HEK293 (cell line): ENCODE measurements at regions not wholly inside any gene's neighbourhood (a gene's known extent, or its start where the extent isn't known, plus 50 kb on each side); places are given as distances from the start of the nearest gene placed in this dataset.

Experiments
- CTCF ChIA-PET: fragments of 350-600 bp; formaldehyde crosslinking; extraction: SDS; loops from one replicate; lab custom pipeline; 2021; ENCODE audit warnings: antibody characterized with exemption; lab: Yijun Ruan, JAX
- POLR2A ChIA-PET: fragments of 300-600 bp; formaldehyde crosslinking; extraction: SDS; loops from one replicate; lab custom pipeline; 2020; ENCODE audit warnings: antibody characterized with exemption, inconsistent platforms; lab: Yijun Ruan, JAX
- H3K27ac ChIP-seq: fragments of 200-500 bp; sonication (Bioruptor generic); 2 replicates; pipeline ENCODE4 v1.5.1; 2014; ENCODE audit warnings: low read depth, low read length, control low read depth, inconsistent platforms; ENCODE audit errors: extremely low read depth
- H3K36me3 ChIP-seq, 2 experiments: fragments of 200-500 bp in 1 of 2; sonication (Bioruptor generic) in 1 of 2; 1 replicate in 1 of 2; 2 replicates in 1 of 2; pipeline ENCODE4 v1.5.1; 2014 to 2017; ENCODE audit warnings: inconsistent platforms in 2 of 2, low read length in 2 of 2; ENCODE audit not compliant: control insufficient read depth in 2 of 2, insufficient read depth in 1 of 2
- H3K4me1 ChIP-seq: fragments of 200-500 bp; sonication (Bioruptor generic); 2 replicates; pipeline ENCODE4 v1.5.1; 2014; ENCODE audit warnings: mild to moderate bottlenecking, low read length, inconsistent platforms; ENCODE audit not compliant: control insufficient read depth, insufficient read depth
- H3K4me3 ChIP-seq: 2 replicates; pipeline ENCODE4 v1.5.1; 2011; ENCODE audit warnings: low read depth, mild to moderate bottlenecking, control low read depth, low read length, moderate library complexity
- H3K9me3 ChIP-seq: fragments of 200-500 bp; sonication (Bioruptor generic); 2 replicates; pipeline ENCODE4 v1.5.1; 2014; ENCODE audit warnings: low read depth, low read length, inconsistent platforms; ENCODE audit not compliant: control insufficient read depth, insufficient read depth
- GFI1B ChIP-seq: fragments of 450-650 bp; formaldehyde crosslinking; IDR thresholded peaks from 2 replicates; pipeline ENCODE4 v1.5.1; 2016; ENCODE audit warnings: missing biosample characterization, missing genetic modification characterization
- GLI2 ChIP-seq: fragments of 450-650 bp; formaldehyde crosslinking; IDR thresholded peaks from 2 replicates; pipeline ENCODE4; 2017; ENCODE audit warnings: missing biosample characterization, missing genetic modification characterization, low read depth, borderline replicate concordance
- PRDM2 ChIP-seq: fragments of 450-650 bp; formaldehyde crosslinking; IDR thresholded peaks from 2 replicates; pipeline ENCODE4 v1.5.1; 2016; ENCODE audit warnings: missing biosample characterization, missing genetic modification characterization, borderline replicate concordance
- REPIN1 ChIP-seq: fragments of 450-650 bp; formaldehyde crosslinking; IDR thresholded peaks from 2 replicates; pipeline ENCODE4 v1.5.1; 2017; ENCODE audit warnings: missing biosample characterization, missing genetic modification characterization, low read depth
- SALL2 ChIP-seq: fragments of 450-650 bp; formaldehyde crosslinking; IDR thresholded peaks from 2 replicates; pipeline ENCODE4 v1.5.0; 2017; ENCODE audit warnings: missing biosample characterization, mild to moderate bottlenecking, missing genetic modification characterization, borderline replicate concordance
- ZBTB17 ChIP-seq: fragments of 450-650 bp; formaldehyde crosslinking; IDR thresholded peaks from 2 replicates; pipeline ENCODE4 v1.5.1; 2016; ENCODE audit warnings: missing biosample characterization, missing genetic modification characterization
- ZNF169 ChIP-seq: fragments of 450-650 bp; formaldehyde crosslinking; IDR thresholded peaks from 2 replicates; pipeline ENCODE4 v1.5.1; 2016; ENCODE audit warnings: missing biosample characterization, missing genetic modification characterization
- ZNF184 ChIP-seq: fragments of 450-650 bp; IDR thresholded peaks from 2 replicates; pipeline ENCODE4 v1.5.1; 2018; ENCODE audit warnings: missing biosample characterization, mild to moderate bottlenecking, missing genetic modification characterization
- ZNF211 ChIP-seq: fragments of 450-650 bp; formaldehyde crosslinking; IDR thresholded peaks from 2 replicates; pipeline ENCODE4 v1.5.1; 2016; ENCODE audit warnings: low read depth, missing biosample characterization, missing genetic modification characterization
- ZNF274 ChIP-seq, 2 experiments: fragments of 200-500 bp in 1 of 2; fragments of 450-650 bp in 1 of 2; sonication (Bioruptor generic) in 1 of 2; formaldehyde crosslinking in 1 of 2; IDR thresholded peaks; 2 replicates each; pipeline versions ENCODE4 v1.5.1 to v1.6.1; 2014 to 2016; ENCODE audit warnings: borderline replicate concordance in 1 of 2, inconsistent platforms in 1 of 2, low read length in 1 of 2, missing biosample characterization in 1 of 2, missing genetic modification characterization in 1 of 2
- ZNF48 ChIP-seq: fragments of 450-650 bp; formaldehyde crosslinking; IDR thresholded peaks from 2 replicates; pipeline ENCODE4 v1.5.1; 2016; ENCODE audit warnings: missing biosample characterization, missing genetic modification characterization
- ZNF561 ChIP-seq: fragments of 450-650 bp; IDR thresholded peaks from 2 replicates; pipeline ENCODE4 v1.5.1; 2018; ENCODE audit warnings: missing biosample characterization, missing genetic modification characterization, borderline replicate concordance
- ZNF626 ChIP-seq: fragments of 450-650 bp; sonication (Bioruptor Pico); formaldehyde crosslinking; IDR thresholded peaks from 2 replicates; pipeline ENCODE4 v1.5.1; 2018; ENCODE audit warnings: missing biosample characterization, missing genetic modification characterization, inconsistent platforms
- ZNF701 ChIP-seq: fragments of 450-650 bp; formaldehyde crosslinking; IDR thresholded peaks from 2 replicates; pipeline ENCODE4 v1.5.1; 2016; ENCODE audit warnings: missing biosample characterization, missing genetic modification characterization
- ZNF707 ChIP-seq: fragments of 450-650 bp; formaldehyde crosslinking; IDR thresholded peaks from 2 replicates; pipeline ENCODE4 v1.5.1; 2016; ENCODE audit warnings: missing biosample characterization, missing genetic modification characterization
- TF ChIP-seq, protein P1 (sequence below): fragments of 450-650 bp; formaldehyde crosslinking; IDR thresholded peaks from 2 replicates; pipeline ENCODE4 v1.5.1; 2016; ENCODE audit warnings: missing biosample characterization, missing genetic modification characterization
- TF ChIP-seq, protein P2 (sequence below): fragments of 450-650 bp; formaldehyde crosslinking; IDR thresholded peaks from 2 replicates; pipeline ENCODE4 v1.5.1; 2016; ENCODE audit warnings: missing biosample characterization, missing genetic modification characterization

GRCh38 chr12:25740617-25741016 lies 187.5 kb upstream of the LMNTD1 start (continued):
- TF ChIP-seq GFI1B (tag by site-specific recombination), result no peak
- TF ChIP-seq REPIN1 (tag by site-specific recombination), result no peak
- TF ChIP-seq ZNF707, result no peak
- no peak for TF ChIP-seq ZNF169
- TF ChIP-seq ZNF211 (tag by site-specific recombination), result no peak

DNA sequence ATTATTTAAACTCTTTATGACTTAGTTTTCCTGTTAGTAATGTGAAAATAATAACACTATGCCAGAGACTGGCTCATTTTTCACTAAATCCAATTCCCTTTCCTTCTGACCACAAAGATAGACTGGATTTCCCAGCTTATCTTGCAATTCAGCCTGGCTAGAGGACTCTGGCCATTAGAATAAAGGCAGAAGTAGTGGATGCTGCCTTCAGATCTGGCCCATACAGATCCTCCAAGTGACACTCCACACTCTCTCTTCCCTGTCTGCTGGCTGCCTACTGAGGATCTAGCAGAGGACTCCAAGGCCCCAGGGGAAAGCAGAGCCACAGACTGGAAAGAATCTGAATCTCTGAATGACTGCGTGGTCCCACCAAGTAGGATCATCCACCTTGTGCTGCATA lies 188.8 kb upstream of the LMNTD1 start:
- TF ChIP-seq ZNF274 (IDR thresholded peaks at IDR 0.05; ENCODE audit: low read length), result no peak
- TF ChIP-seq ZNF274 (tag by site-specific recombination; IDR thresholded peaks at IDR 0.05; ENCODE audit: borderline replicate concordance), result no peak
- TF ChIP-seq ZBTB17 (tag by site-specific recombination), result peak; percentile 53
- no peaks in the 10 kb centered on the region for H3K4me1 ChIP-seq
- no peaks in the 10 kb centered on the region for H3K9me3 ChIP-seq
- no peak overlapping the region for H3K4me3 ChIP-seq
- no peaks in the 10 kb centered on the region for H3K36me3 ChIP-seq
- ChIA-PET CTCF (no interaction called here), POLR2A (no interaction called here)
- H3K27ac ChIP-seq, result no peak overlapping the region

DNA sequence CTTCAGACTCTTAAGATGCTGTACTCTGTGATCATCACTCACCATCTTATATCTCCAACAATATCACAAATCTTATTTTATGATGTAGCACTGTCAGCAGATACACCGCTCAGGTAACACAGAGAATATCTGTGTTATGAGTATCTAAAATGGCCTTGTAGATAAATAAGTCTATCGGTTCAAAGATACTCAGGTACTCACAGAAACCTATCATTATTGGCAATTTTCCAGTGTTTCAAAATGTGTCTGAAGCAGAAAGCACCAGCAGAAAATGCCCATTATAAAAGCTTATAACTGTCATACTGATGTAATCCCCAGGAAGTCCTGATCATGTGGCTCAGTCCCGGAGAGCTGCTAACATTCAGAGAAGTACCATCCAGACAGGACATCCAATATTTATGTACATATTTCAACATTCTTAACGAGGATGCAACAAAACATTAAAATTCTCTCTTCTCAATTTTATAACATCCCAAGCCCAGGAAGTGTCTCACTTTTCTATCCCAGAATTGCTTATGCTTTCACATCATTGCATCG lies 190.7 kb upstream of the LMNTD1 start:
- Histone ChIP-seq H3K9me3 (no peaks in the 10 kb centered on the region), H3K27ac (no peak overlapping the region), H3K4me1 (no peaks in the 10 kb centered on the region), H3K4me3 (no peak overlapping the region), H3K36me3 (no peaks in the 10 kb centered on the region)
- ChIA-PET CTCF (no interaction called here), POLR2A (no interaction called here)
- TF ChIP-seq, protein P1, sequence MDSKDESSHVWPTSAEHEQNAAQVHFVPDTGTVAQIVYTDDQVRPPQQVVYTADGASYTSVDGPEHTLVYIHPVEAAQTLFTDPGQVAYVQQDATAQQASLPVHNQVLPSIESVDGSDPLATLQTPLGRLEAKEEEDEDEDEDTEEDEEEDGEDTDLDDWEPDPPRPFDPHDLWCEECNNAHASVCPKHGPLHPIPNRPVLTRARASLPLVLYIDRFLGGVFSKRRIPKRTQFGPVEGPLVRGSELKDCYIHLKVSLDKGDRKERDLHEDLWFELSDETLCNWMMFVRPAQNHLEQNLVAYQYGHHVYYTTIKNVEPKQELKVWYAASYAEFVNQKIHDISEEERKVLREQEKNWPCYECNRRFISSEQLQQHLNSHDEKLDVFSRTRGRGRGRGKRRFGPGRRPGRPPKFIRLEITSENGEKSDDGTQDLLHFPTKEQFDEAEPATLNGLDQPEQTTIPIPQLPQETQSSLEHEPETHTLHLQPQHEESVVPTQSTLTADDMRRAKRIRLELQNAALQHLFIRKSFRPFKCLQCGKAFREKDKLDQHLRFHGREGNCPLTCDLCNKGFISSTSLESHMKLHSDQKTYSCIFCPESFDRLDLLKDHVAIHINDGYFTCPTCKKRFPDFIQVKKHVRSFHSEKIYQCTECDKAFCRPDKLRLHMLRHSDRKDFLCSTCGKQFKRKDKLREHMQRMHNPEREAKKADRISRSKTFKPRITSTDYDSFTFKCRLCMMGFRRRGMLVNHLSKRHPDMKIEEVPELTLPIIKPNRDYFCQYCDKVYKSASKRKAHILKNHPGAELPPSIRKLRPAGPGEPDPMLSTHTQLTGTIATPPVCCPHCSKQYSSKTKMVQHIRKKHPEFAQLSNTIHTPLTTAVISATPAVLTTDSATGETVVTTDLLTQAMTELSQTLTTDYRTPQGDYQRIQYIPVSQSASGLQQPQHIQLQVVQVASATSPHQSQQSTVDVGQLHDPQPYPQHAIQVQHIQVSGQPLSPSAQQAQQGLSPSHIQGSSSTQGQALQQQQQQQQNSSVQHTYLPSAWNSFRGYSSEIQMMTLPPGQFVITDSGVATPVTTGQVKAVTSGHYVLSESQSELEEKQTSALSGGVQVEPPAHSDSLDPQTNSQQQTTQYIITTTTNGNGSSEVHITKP, result peak; percentile 15
- TF ChIP-seq ZNF184 (tag by site-specific recombination), result no peak

DNA sequence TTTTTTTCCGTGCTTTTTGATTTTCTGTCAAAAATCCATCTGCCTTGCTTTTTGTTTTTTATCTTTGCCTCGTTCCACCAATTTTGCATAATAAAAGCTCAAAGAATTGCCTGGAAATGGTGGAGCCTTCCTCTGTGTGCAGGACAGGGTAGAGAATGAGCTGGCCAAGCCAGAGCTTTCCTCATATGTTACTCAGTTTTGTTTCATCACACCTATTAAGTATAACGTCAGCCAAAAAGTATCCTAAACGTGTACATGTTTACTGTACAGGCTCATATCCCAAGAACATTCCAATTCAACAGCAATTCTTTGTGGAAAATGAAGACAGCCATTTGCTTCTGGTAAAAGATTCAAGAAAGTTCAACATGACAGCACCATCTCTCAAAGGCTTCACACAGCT lies 191.2 kb upstream of the LMNTD1 start:
- CTCF ChIA-PET, result no interaction called here
- POLR2A ChIA-PET, result no interaction called here
- Histone ChIP-seq H3K9me3 (no peaks in the 10 kb centered on the region), H3K4me3 (no peak overlapping the region), H3K4me1 (no peaks in the 10 kb centered on the region), H3K27ac (no peak overlapping the region), H3K36me3 (no peaks in the 10 kb centered on the region)
- TF ChIP-seq ZNF169, result no peak
- no peak for TF ChIP-seq ZNF48 (tag by site-specific recombination)
- TF ChIP-seq ZNF561 (tag by site-specific recombination), result no peak
- TF ChIP-seq PRDM2, result no peak
- TF ChIP-seq GLI2 (tag by site-specific recombination), result no peak
- TF ChIP-seq, protein P2, sequence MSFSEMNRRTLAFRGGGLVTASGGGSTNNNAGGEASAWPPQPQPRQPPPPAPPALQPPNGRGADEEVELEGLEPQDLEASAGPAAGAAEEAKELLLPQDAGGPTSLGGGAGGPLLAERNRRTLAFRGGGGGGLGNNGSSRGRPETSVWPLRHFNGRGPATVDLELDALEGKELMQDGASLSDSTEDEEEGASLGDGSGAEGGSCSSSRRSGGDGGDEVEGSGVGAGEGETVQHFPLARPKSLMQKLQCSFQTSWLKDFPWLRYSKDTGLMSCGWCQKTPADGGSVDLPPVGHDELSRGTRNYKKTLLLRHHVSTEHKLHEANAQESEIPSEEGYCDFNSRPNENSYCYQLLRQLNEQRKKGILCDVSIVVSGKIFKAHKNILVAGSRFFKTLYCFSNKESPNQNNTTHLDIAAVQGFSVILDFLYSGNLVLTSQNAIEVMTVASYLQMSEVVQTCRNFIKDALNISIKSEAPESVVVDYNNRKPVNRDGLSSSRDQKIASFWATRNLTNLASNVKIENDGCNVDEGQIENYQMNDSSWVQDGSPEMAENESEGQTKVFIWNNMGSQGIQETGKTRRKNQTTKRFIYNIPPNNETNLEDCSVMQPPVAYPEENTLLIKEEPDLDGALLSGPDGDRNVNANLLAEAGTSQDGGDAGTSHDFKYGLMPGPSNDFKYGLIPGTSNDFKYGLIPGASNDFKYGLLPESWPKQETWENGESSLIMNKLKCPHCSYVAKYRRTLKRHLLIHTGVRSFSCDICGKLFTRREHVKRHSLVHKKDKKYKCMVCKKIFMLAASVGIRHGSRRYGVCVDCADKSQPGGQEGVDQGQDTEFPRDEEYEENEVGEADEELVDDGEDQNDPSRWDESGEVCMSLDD (tag by site-specific recombination), result no peak
- no peak for TF ChIP-seq SALL2 (tag by site-specific recombination)
- no peak for TF ChIP-seq ZNF701 (tag by site-specific recombination)
- no peak for TF ChIP-seq ZNF626
